GM19463 (cell line): ENCODE measurements at regions not wholly inside any gene's neighbourhood (a gene's known extent, or its start where the extent isn't known, plus 50 kb on each side); places are given as distances from the start of the nearest gene placed in this dataset.
"Not testable (repeated sequence)": the region's sequence is repeated elsewhere in the genome, so short reads cannot be mapped to it uniquely, and the experiment has no call there.

ENCODE experiments used
- ATAC-seq: cut with Tn5 transposase; IDR thresholded peaks from one replicate; pipeline ENCODE4 v1.9.1; 2021; ENCODE audit warnings: mild to moderate bottlenecking, moderate library complexity; ENCODE audit not compliant: unreplicated experiment

GRCh38 chr17:77083531-77083930 is 57.2 kb upstream of the SEC14L1 start:
- no peak for ATAC-seq

GRCh38 chr17:77085926-77086432 is 54.8 kb upstream of the SEC14L1 start:
- ATAC-seq, result no peak

- peak; percentile 38 for ATAC-seq
Observed at GRCh38 chr17:77086433-77087010, 54.2 kb upstream of the SEC14L1 start.

GRCh38 chr17:77087650-77088454 is 52.9 kb upstream of the SEC14L1 start:
- no peak for ATAC-seq

GRCh38 chr17:77088455-77089123 is 52.2 kb upstream of the SEC14L1 start:
- peak; percentile 84 for ATAC-seq

GRCh38 chr17:77089124-77089490 is 51.7 kb upstream of the SEC14L1 start:
- no peak for ATAC-seq

GRCh38 chr17:77089949-77090348 is 50.8 kb upstream of the SEC14L1 start:
- not testable (repeated sequence) for ATAC-seq

- ATAC-seq, result no peak
Observed at GRCh38 chr17:77090476-77090875, 50.3 kb upstream of the SEC14L1 start.
